Testis (tissue), 2 donors: ENCODE measurements at regions not wholly inside any gene's neighbourhood (a gene's known extent, or its start where the extent isn't known, plus 50 kb on each side); places are given as distances from the start of the nearest gene placed in this dataset.

Experiments
- POLR2A ChIP-seq: fragments of 450-650 bp; IDR thresholded peaks from one replicate; pipeline ENCODE4 v1.6.1; 2017; ENCODE audit warnings: antibody characterized with exemption, mild to moderate bottlenecking, moderate library complexity
- TF ChIP-seq, protein P1 (sequence below), 3 experiments: fragments of 450-650 bp in 2 of 3; fragments of 200-600 bp in 1 of 3; sonication (generic) in 1 of 3; IDR thresholded peaks; one replicate each; pipeline ENCODE4 v1.5.1; 2016 to 2019; ENCODE audit warnings: antibody characterized with exemption in 3 of 3, mild to moderate bottlenecking in 2 of 3, moderate library complexity in 1 of 3

DNA sequence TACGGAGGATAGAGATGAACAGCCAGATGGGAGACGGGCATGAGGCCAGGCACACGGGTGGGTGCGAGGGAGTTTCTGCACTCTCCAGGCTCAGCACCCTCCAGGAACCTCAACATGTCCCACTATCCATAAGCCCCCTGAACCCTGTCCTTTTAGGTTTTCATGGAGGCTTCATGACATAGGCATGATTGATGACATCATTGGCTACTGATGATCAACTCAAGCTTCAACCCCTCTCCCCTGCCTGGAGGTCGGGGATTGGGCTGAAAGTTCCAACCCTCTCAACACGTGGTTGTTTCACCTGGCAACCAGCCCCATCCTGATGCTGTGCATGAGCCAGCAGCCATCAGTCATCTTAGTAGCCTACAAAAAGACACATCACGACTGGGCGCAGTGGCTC is 360.7 kb upstream of the AUTS2 start:
- TF ChIP-seq POLR2A: no peak
- TF ChIP-seq, protein P1, sequence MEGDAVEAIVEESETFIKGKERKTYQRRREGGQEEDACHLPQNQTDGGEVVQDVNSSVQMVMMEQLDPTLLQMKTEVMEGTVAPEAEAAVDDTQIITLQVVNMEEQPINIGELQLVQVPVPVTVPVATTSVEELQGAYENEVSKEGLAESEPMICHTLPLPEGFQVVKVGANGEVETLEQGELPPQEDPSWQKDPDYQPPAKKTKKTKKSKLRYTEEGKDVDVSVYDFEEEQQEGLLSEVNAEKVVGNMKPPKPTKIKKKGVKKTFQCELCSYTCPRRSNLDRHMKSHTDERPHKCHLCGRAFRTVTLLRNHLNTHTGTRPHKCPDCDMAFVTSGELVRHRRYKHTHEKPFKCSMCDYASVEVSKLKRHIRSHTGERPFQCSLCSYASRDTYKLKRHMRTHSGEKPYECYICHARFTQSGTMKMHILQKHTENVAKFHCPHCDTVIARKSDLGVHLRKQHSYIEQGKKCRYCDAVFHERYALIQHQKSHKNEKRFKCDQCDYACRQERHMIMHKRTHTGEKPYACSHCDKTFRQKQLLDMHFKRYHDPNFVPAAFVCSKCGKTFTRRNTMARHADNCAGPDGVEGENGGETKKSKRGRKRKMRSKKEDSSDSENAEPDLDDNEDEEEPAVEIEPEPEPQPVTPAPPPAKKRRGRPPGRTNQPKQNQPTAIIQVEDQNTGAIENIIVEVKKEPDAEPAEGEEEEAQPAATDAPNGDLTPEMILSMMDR (IDR thresholded peaks at IDR 0.05): no peak
